ENCODE measurements at regions not wholly inside any gene's neighbourhood (a gene's known extent, or its start where the extent isn't known, plus 50 kb on each side); places are given as distances from the start of the nearest gene placed in this dataset.
"Not testable (repeated sequence)": the region's sequence is repeated elsewhere in the genome, so short reads cannot be mapped to it uniquely, and the experiment has no call there.

DNA sequence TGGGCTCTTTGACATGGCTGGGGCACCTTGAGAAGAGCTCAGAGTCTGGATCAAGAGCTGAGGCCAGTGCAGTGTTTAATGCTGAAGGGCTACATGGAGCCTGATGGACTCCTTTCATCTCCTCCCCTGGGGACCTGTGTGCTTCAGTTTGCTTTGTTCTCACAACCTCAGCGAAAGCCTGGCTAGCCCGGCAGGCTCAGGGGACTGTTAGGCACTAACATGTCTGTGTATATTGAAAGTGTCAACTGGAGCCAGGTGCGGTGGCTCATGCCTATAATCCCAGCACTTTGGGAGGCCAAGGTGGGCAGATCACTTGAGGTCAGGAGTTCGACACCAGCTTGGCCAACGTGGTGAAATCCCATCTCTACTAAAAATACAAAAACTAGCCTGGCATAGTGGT lies 194.5 kb downstream of the C1orf94 start:
- not testable (repeated sequence) for DNase-seq

DNA sequence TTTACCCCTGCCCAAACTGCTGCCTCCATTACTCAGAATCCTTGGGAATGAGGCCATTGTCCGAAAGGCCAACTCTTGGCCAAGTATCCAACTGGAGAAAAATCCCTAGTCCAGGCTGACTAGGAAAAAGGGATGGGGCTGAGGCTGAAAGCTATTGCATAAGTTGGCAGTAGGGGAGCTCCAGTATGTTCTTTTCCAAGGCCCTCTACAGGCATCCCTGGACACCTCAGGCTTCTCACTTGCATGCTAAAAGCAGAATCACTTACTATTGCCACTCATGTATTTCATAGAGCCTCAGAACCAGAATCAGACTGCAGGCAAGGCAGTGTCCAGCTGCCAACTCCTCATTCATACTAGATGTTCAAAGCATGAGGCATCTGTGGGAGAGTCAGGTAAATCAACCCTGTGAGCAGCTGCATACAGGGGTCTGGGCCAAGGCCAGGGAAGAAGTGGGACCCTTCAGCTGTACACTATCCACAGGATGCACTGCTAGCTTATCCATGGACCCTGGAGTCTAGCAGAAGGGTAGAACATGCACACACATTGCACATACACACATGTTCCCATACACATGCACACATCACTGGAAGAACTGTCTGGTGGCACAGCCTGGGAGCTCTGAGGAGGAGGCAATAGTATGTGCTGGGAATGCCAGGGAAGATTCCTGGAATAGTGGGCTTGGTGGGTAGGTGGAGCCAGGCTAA lies 195.3 kb downstream of the C1orf94 start:
- no peak for DNase-seq

DNA sequence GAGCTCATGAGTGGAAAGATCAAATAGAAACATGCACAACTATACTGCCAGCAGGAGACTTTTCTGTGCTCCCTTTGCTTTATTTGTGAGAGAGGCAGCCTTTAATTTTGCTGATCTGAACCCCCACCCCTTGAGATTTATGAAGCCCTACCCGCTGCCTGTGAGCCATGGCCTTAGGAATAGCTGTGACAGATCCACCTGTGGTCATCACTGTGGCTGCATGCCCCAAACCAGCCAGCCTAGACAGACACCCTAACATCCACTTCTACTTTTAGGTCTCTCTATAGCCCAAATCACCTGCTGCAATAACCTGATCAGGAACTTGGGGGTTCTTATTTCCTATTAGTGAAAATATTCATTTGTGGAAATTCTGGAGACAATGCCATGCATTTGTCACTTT lies 196.2 kb downstream of the C1orf94 start:
- DNase-seq, result no peak

DNA sequence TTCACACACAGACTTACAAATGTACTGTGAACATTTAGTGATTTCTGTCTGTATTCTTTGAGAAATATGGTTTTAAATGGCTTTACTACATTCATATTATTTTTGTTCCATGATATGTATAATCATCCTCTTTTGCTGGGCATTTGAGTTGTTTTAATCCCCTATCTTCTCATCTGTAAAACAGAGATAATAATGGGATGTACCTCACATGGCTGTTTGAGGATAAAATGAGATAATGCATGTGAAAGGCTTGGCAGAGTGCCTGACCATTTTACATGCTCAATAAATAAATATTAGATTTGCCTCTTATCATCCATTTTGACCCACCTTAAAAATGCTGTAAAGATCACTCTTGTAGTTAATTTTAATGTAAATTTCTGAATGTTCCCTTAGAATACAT lies 197.2 kb downstream of the C1orf94 start:
- DNase-seq, result no peak

DNA sequence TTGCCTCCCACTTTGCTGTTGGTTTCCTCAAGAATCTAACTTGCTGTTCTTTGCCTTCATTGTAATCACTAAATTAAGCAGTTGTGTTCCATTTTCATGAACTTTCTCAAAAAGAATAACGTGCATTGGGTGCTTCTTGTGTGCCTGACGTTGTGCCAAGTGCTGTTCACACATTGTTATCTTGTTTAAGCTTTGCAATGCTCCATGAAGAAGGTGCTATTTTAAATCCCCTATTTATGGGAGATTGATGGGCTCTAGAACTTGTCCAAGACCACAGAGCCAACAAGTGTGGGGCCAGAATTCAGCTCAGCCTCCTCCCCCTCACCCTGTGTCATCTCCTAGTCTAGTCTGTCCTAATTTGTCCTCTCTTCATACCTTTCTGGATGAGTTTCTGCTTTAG lies 199.8 kb downstream of the C1orf94 start:
- DNase-seq, result no peak

DNA sequence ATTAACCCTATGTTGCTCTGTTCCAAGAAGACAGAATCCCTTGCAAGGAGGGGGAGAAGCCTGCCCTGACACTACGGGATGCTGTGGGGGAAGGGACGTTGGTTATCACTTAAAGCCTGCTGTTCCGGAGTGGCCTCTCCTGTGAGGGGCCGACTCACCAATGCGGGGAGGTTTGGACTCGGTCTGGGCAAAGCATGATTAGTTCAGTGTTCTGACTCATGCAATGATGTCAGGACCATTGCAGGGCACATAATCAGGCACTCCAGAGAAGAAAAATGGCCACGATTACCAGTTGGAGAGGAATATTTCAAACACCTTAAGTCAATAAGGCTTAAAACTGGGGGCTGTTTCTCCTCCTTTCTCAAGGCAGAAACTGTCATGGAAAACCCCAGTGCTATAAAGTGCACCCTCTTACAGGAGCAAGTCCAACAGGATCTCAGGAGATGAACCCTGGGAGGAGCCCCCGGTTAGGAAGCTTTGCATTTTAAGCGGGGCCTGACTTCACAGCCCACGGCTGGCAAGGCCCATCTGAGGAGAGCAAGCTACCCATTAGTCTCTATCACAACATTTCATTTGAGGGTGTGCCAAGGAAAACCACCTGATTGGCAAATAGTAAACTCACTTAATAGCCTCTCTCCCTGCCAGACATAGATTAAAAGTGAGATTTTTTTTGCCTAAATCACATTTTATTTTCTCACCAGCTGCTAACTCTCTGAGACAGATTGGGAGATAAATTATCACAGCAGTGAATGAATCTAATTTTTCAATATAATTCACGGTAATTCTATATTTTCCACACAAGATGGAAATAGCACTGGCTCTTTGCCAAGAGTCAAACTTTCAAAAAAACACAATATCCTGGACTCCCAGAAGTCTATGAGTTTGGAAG lies 202.5 kb downstream of the C1orf94 start:
- DNase-seq, result no peak

DNA sequence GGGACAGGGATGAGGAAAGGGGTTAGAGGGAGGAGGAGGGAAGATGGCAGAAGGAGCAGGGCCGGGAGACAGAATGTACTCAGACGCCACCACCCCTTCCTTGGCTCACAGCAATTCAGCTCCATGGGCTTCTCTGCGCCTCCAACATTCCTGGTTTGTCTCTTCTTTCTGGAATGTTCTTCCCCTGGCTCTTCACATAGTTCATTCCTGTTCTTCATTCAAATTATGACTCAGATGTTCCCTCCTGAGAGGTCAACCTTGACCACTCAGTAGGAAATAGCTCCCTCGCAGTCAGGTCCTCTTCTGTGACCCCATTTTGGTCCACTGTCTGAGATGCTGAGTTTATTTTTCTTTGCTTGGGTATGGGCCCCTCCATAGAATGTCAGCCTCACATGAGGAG lies 203.2 kb downstream of the C1orf94 start:
- DNase-seq, result no peak

DNA sequence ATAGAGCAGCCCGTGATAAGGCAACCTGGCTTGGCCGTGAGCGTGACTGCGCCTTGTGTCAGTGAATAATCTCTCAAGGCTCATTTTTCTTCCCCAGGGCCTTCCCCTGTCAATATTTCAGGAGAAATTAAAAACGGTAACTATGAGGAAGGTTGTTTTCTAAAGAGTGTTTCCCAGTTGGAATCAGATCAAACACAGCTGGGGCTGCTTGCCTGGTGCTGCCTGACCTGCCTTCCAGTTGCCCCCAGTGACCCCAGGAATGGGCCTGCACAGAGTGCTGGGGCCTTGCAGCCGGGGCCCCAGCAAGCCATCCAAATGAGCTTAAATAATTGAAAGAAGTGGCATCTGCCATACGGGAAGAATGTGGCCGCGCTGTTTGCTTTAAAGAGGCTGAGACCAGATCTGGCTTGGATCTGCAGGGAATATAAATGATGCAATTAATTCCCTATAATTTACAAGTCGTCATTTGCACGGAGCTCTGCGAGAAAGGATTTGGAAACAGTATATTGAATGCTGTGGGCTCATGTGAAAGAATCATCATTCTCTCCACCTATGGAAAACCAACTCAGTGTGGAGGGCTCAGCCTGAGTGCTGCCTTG lies 203.9 kb downstream of the C1orf94 start:
- DNase-seq, result no peak

DNA sequence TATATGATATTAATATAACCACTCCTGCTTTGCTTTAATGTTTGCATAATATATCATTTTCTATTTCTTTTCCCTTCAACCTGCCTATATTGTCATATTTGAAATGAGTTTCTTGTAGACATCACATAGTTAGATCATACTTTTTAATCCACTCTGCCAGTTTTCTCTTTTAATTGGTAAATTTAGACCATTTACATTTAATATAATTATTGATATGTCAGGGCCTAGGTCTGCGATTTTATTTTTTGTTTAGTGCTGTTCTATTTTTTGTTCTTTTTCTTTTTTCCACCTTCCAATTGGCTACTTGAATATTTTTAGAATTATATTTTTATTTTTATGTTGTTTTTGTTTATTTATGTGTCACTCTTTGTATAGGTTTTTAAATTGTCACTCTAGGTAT lies 213.3 kb downstream of the C1orf94 start:
- no peak for DNase-seq

DNA sequence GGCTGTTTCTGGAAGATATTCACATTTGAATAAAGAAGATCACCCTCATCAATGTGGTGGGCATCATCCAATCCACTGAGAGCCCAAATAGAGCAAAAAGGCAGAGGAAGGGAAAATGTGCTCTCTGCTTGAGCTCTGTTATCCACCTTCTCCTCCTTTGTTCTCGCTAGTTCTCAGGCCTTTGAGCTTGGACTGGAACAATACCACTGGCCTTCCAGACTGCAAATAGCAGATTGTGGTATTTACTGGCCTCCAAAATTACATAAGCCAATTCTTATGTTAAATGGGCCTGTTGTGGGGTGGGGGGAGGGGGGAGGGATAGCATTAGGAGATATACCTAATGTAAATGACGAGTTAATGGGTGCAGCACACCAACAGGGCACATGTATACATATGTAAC lies 219.3 kb downstream of the C1orf94 start:
- no peak for DNase-seq

DNA sequence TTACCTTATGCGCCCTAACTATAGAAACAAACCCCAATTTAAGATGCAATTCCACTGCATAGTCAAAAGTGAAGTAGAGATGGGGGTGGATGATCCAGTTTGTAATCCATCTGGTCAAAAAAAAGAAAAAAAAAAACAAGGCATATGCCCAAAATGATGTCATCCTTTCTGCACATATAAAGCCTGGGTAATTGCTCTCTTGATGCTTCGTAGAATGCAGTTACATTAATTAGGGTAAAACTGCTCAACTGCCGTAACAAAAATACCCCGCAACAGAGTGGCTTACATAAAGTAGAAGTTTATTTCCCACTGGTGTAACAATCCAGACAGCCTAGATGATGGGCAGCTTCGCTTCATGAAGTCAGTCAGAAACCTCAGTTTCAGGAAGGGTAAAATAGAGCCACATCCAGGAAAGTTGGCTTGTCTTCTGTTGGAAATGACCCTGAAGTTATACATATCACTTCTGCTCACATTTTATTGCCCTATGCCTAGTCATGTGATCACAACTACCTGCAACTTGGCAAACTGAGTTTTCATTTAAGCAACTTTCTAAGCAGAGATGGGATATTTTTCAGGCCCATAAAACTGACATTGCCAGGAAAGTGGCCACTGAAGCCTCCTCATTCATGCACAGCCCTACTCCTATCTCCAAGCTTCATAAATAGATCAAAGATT lies 221.7 kb downstream of the C1orf94 start:
- DNase-seq, result no peak

DNA sequence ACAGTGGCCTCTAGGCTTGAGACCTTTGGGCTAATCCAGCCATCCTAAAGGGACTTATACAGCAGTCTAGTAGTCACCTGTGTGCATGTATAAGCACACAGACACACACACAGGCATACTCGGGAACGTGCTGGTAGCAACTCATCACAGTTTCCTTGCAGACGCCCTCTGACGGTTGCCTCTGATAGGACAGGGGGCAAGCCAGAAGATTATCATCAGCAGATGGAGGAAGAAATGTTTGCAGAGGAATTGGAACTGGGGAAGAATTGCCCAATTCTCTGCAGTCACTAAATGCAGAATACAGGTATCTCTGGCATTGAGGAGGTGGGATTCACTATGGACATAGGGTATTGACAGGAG lies 222.2 kb downstream of the C1orf94 start:
- no peak for DNase-seq

DNA sequence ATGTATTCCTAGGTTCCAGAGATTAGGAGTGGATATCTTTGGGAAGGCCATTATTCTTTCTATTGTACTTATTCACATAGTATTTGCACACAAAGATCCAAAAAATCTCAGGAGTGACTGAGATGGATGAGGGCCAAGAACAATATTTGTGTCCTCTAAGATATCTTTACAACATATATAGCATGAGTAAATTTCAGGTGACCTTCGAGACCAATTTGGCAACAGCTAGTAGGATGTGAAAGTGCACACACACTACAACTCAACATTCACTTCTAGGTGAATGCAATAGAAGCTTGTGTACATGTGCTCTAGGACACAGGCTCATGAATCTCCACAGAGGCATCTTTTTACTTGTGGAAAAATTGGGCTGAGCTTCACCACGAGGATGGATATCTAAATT lies 224.0 kb downstream of the C1orf94 start:
- DNase-seq, result no peak

DNA sequence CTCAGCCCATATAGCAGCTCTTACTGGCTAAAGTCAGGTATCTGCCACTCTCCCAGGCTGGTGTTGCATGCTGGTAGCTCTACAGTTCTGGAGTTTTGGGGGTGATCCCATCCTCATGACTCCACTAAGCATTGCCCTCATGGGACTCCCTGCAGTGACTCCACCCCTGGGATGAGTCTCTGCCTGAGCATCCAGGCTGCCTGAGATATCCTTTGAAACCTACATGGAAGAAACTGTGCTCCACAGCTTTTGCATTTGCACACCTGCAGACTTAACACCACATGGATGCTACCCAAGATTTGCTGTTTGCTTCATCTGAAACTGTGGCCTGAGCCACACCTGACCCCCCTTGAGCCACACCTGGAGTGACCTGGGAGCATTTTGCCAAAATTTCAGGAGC lies 226.4 kb downstream of the C1orf94 start:
- no peak for DNase-seq

DNA sequence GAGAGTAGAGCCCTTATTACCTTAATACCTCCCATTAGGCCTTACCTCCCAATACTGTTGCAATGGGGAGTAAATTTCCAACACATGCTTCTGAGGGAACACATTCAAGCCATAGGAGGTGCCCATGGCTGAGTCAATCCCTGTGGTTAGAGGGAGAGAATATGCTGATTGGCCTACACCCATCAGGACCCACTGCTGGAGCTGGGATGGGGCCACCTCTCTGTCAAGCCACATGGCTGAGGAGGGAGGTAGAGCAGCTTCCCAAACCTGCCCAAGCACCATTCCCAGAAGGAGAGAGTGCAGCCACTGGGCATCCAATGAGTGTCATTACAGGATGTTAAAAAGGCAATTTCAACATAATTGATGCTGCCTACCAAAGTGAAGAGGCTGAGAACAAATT lies 228.1 kb downstream of the C1orf94 start:
- no peak for DNase-seq

DNA sequence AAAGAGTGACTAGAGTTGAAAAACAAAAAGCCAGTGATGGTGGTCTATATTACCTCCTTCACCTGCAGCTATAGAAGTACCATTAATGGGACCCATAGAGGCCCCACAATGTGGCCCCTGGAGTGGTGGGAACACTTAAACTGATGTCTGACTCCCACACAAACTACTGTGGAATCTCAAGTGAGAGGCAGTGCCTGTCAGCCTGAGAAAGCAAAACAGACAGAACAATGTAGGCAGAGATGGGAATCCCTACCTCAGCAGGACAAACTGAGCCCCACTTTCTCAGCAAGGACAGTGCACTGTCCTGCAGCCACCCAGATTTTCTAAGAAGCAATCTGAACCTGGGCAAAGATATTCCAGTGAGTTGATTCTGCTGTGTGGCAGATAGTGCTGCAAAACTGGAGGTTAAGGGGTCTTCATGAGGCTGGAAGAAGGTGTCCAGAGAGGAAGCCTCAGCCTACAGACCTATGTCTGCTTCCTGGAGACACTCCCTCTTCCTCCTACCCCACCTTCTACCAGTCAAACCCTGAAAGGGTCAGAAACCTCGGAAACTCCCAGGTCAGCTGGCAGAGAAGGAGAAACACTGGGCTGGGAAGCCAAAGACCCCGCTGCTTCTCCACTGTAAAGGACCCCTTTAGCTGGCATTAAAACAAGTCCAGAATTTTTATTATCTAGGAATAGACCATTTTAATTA lies 228.7 kb downstream of the C1orf94 start:
- DNase-seq, result no peak

DNA sequence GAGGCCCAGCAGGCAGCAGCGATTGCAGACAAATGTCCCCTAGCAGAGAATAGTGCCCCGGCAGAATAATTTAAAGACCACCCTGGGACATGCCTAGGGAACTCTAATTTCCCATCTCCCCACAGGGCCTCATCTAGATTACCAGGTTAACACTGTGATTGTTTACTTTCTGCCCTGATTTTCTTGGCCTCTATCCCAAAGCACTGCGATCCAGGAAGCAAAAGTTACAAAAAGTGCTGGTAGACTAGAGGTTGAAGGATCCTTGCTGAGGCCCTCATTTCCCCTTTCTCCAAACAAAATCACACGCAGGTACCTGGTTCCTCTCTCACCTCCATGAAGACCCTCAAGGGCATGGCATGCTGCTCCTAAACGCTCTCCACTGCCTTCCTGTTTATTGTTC lies 229.7 kb downstream of the C1orf94 start:
- no peak for DNase-seq

DNA sequence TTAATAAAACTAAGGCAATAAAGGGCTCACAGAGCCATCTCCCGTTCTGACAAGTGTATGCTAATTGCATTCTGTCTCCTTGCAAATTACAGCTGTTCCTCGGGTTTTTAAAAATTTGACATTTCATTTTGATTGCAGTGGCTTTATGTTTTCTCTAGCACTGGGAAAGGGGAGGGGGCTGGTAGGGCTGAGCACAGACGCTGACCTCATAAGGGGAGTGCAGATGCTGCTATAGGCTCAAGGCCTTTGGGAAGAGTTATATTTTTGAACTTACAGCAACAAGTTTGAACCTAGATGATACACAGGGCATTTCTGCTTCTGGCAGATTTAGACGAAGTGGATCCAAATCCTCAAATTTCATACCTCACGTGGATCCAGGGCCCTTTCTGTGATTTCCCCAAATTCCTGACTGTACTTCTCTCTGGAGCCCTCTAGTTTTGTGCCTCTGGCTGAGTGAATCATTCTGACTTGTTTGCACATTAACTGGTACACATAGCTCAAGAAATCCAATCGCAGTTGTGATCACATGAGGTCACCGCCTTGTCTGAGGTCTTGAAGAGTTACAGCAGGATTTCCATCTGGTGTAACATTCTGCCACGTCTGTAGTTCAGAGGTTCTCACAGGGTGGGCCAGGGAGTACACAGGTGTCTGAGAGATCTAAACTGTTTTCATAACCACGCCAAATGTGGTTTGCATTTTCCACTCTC lies 230.3 kb downstream of the C1orf94 start:
- DNase-seq, result no peak

DNA sequence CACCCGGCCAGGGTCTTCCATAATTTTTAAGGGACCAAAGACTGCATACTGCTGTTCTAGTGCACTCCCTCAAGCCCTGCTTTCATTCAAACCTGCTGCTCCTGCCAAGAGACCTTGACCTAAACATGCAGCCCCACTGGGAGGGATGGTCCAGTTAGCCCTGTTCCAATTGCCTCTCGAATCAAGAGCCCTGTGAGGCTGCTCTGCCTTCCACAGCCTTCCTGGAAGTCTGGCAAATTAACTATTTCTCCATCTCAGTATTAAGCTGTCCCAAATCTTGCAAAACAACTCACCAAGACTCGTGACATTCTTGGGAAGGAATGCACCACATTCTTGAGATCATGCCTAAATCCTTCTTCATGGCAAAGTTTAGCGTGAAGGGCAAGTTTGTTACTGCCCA lies 231.3 kb downstream of the C1orf94 start:
- no peak for DNase-seq

DNA sequence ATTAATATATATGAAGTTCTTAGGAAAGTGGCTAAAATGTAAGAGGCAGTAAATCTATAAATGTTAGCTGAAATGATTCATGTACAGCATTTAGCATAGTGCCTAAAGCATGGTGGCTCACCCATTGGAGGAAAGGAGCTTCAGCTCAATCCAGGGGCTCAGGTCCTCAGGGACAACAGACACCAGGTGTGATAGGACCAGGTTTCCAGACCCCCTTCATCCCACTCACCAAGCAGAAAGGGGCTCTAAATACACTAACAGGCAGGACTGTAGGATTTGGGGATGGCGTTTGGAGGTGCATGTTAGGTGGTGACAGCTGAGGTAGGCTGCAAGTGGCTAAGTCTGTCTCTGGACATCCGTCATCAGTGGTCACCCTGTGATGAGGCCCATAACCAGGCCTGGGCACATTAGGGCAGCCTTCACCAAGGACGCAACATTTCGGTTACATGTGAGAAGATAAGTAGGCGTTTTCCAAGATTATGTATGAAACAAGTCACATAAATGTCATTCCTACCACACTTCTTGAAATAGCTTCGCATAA lies 233.1 kb downstream of the C1orf94 start:
- no peak for DNase-seq

DNA sequence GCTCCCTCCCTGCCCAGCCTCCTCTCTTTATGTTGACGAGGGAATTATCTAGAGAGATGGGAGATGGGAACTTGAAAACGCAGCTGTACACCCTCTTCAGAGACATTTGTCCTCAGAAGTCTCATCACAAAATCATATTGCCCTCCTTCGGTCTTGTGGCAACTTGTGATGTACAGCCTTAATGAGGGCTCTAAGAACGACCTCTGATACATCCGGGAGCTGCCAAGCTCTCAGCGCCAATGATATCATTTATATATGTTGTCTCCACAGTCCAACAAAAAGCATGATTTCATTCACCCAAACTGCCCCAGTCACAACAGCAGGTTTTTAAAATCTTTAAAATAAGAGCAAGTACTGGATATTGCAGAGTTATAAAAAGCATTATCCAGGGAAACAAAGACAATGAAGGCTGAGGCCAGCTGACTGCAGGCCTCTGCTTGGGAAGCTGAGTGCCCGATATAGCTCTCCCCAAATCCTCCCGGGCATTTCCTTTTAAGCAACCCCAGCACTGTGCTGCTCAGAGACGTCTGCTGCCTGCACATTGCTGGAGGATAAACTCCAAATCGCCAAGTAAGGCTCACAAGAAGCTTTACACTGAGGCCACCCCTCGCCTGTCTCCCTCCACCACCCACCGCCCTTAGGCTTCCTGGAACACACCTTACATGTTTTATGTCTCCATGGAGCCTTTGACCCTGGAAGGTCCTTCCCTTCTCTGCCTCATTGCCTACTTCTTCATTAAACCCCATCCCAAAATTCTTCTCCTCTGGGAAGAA lies 236.1 kb downstream of the C1orf94 start:
- DNase-seq, result no peak

Measured in NCI-H526 treated with DMSO at 0.1 percent for 48 hours (cell line).